Thoracic aorta (tissue), 2 donors: ENCODE measurements at regions not wholly inside any gene's neighbourhood (a gene's known extent, or its start where the extent isn't known, plus 50 kb on each side); places are given as distances from the start of the nearest gene placed in this dataset.
A peak's percentile ranks its signal among the peaks of the same experiment; 100 is the strongest.

Experiments
- ATAC-seq: fragments of 150-250 bp; one replicate; pipeline ENCODE4 v1.8.0; 2017; ENCODE audit warnings: low read depth; ENCODE audit not compliant: insufficient number of reproducible peaks, low FRiP score
- DNase-seq: peaks from one replicate; pipeline ENCODE4 v3.0.0-alpha.2; 2020; ENCODE audit warnings: low spot score
- H3K27ac ChIP-seq, 2 donors: fragments of 200-600 bp; sonication (generic); 1 replicate in 1 of 2; 2 replicates in 1 of 2; pipeline ENCODE4 v1.5.1; 2016; ENCODE audit warnings: mild to moderate bottlenecking in 2 of 2, moderate library complexity in 2 of 2
- H3K27me3 ChIP-seq: fragments of 200-600 bp; sonication (generic); replicated peaks from 2 replicates; pipeline ENCODE4 v1.6.0; 2016; ENCODE audit warnings: mild to moderate bottlenecking; ENCODE audit not compliant: insufficient read depth
- H3K36me3 ChIP-seq: fragments of 200-600 bp; sonication (generic); one replicate; pipeline ENCODE4 v1.5.1; 2016
- H3K4me1 ChIP-seq, 2 donors: fragments of 200-600 bp; sonication (generic); 1 replicate in 1 of 2; 2 replicates in 1 of 2; pipeline versions ENCODE4 v1.5.1 to v1.6.0; 2016; ENCODE audit warnings: low read depth in 2 of 2, mild to moderate bottlenecking in 1 of 2; ENCODE audit not compliant: control insufficient read depth in 1 of 2
- H3K4me3 ChIP-seq: fragments of 200-600 bp; sonication (generic); 2 replicates; pipeline ENCODE4 v1.5.1; 2016; ENCODE audit warnings: mild to moderate bottlenecking
- H3K9me3 ChIP-seq: fragments of 200-600 bp; sonication (generic); 2 replicates; pipeline ENCODE4 v1.5.1; 2016
- CTCF ChIP-seq: fragments of 200-600 bp; sonication (generic); IDR thresholded peaks from one replicate; pipeline ENCODE4 v1.5.1; 2019; ENCODE audit warnings: antibody characterized with exemption

GRCh38 chr4:128709268-128709667 is 100.2 kb upstream of the JADE1 start:
- no peak for DNase-seq
- ATAC-seq = no peak
- Histone ChIP-seq H3K27me3 (no peaks in the 10 kb centered on the region), H3K27ac (no peak overlapping the region), H3K36me3 (no peaks in the 10 kb centered on the region), H3K9me3 (no peaks in the 10 kb centered on the region), H3K4me3 (no peak overlapping the region), H3K4me1 (no peaks in the 10 kb centered on the region)
- TF ChIP-seq CTCF = no peak

GRCh38 chr4:128707864-128708263 is 101.6 kb upstream of the JADE1 start:
- H3K4me1 ChIP-seq = no peaks in the 10 kb centered on the region
- H3K27me3 ChIP-seq = no peaks in the 10 kb centered on the region
- no peak for ATAC-seq
- DNase-seq = no peak
- TF ChIP-seq CTCF = no peak
- no peaks in the 10 kb centered on the region for H3K36me3 ChIP-seq
- no peak overlapping the region for H3K27ac ChIP-seq
- peak overlapping the region; percentile 46 for H3K4me3 ChIP-seq
- no peaks in the 10 kb centered on the region for H3K9me3 ChIP-seq

GRCh38 chr4:128703948-128704347 is 105.6 kb upstream of the JADE1 start:
- DNase-seq = no peak
- Histone ChIP-seq H3K4me1 (no peaks in the 10 kb centered on the region), H3K27ac (no peak overlapping the region), H3K4me3 (no peak overlapping the region), H3K9me3 (no peaks in the 10 kb centered on the region), H3K27me3 (no peaks in the 10 kb centered on the region), H3K36me3 (no peaks in the 10 kb centered on the region)
- TF ChIP-seq CTCF = no peak
- ATAC-seq = no peak

GRCh38 chr4:128700659-128701350 is 108.7 kb upstream of the JADE1 start:
- no peak overlapping the region for H3K4me3 ChIP-seq
- no peaks in the 10 kb centered on the region for H3K36me3 ChIP-seq
- no peaks in the 10 kb centered on the region for H3K27me3 ChIP-seq
- H3K9me3 ChIP-seq = no peaks in the 10 kb centered on the region
- no peak for DNase-seq
- TF ChIP-seq CTCF = no peak
- H3K27ac ChIP-seq = no peak overlapping the region
- H3K4me1 ChIP-seq = no peaks in the 10 kb centered on the region
- no peak for ATAC-seq

GRCh38 chr4:128698386-128698785 is 111.1 kb upstream of the JADE1 start:
- Histone ChIP-seq H3K9me3 (no peaks in the 10 kb centered on the region), H3K36me3 (no peaks in the 10 kb centered on the region), H3K27ac (no peak overlapping the region), H3K4me3 (no peak overlapping the region), H3K27me3 (no peaks in the 10 kb centered on the region), H3K4me1 (no peaks in the 10 kb centered on the region)
- DNase-seq (no peak), ATAC-seq (no peak)
- no peak for TF ChIP-seq CTCF
